ENCODE measurements at regions not wholly inside any gene's neighbourhood (a gene's known extent, or its start where the extent isn't known, plus 50 kb on each side); places are given as distances from the start of the nearest gene placed in this dataset.

GRCh38 chr7:21374134-21374533 lies 53.7 kb upstream of the SP4 start:
- no peaks in the 10 kb centered on the region for H3K27me3 ChIP-seq (ENCODE audit: low read depth, low read length)
- no peaks in the 10 kb centered on the region for H3K4me1 ChIP-seq (ENCODE audit: control insufficient read depth in 1 of 2, insufficient read depth in 2 of 2, low read length in 2 of 2)
- H3K4me3 ChIP-seq (ENCODE audit: low read depth in 1 of 2, low read length in 2 of 2) = no peak overlapping the region
- H3K27ac ChIP-seq (ENCODE audit: low read length) = no peak overlapping the region
- H3K9me3 ChIP-seq (ENCODE audit: control insufficient read depth in 1 of 2, low read length in 2 of 2) = peaks cover 0 to 5% of the 10 kb centered on the region in 2 donors
- no peaks in the 10 kb centered on the region for H3K36me3 ChIP-seq (ENCODE audit: control insufficient read depth in 1 of 2, insufficient read depth in 2 of 2, low read length in 2 of 2)

GRCh38 chr7:21377545-21377944 lies 50.3 kb upstream of the SP4 start:
- Histone ChIP-seq H3K27ac (ENCODE audit: low read length) (no peak overlapping the region), H3K4me1 (ENCODE audit: control insufficient read depth in 1 of 2, insufficient read depth in 2 of 2, low read length in 2 of 2) (no peaks in the 10 kb centered on the region), H3K36me3 (ENCODE audit: control insufficient read depth in 1 of 2, insufficient read depth in 2 of 2, low read length in 2 of 2) (no peaks in the 10 kb centered on the region), H3K27me3 (ENCODE audit: low read depth, low read length) (no peaks in the 10 kb centered on the region), H3K9me3 (ENCODE audit: control insufficient read depth in 1 of 2, low read length in 2 of 2) (peaks cover 0 to 5% of the 10 kb centered on the region in 2 donors), H3K4me3 (ENCODE audit: low read depth in 1 of 2, low read length in 2 of 2) (no peak overlapping the region)
